ENCODE measurements at regions not wholly inside any gene's neighbourhood (a gene's known extent, or its start where the extent isn't known, plus 50 kb on each side); places are given as distances from the start of the nearest gene placed in this dataset.

DNA sequence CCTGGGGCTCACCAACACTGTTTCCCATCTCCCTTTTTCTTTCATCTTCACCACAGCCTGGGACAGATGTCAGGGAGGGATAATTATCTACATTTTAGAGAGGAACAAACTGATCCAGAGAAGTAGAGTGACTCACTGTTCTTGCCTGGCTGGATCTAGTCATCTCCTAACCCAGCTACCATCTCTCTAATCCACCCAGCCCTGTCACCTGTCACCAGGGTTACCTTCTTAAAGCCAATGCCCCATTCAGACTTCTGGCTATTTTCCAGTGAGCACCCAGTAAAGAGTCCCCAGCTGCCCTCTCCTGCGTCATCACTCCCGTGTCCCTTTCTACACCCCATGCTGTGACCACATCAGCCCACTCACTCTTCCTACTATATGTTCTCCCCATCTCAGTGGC lies 68.4 kb upstream of the DUSP5 start (continued):
- TF ChIP-seq ELF3 (CRISPR knock-in tag; IDR thresholded peaks at IDR 0.05) (no peak), ZNF543 (CRISPR knock-in tag; IDR thresholded peaks at IDR 0.05) (no peak), ZNF564 (CRISPR knock-in tag; IDR thresholded peaks at IDR 0.05) (no peak), LBX2 (CRISPR knock-in tag; IDR thresholded peaks at IDR 0.05; ENCODE audit: borderline replicate concordance) (no peak), SMARCE1 (IDR thresholded peaks at IDR 0.05; ENCODE audit: borderline replicate concordance) (no peak), SMAD1 (CRISPR knock-in tag; IDR thresholded peaks at IDR 0.05; ENCODE audit: borderline replicate concordance, low read depth) (no peak)

- Histone ChIP-seq H3K27me3 (ENCODE audit: control insufficient read depth in 1 of 2, insufficient read depth in 2 of 2, low read length in 2 of 2) (peaks cover 2 to 6% of the 10 kb centered on the region in 2 experiments; a peak in 3 of 5 replicates), H3K79me2 (ENCODE audit: insufficient read depth, low read length) (no peaks in the 10 kb centered on the region), H3K27ac (ENCODE audit: extremely low read length, insufficient read depth, low read length) (no peak overlapping the region), H3K9me3 (ENCODE audit: low read length) (no peaks in the 10 kb centered on the region), H4K20me1 (ENCODE audit: insufficient read depth, low read length) (no peaks in the 10 kb centered on the region), H2AFZ (ENCODE audit: low read length) (no peak overlapping the region), H3K36me3 (replicated peaks in 1 of 2; ENCODE audit: control insufficient read depth in 1 of 2, insufficient read depth in 2 of 2, low read length in 2 of 2) (no peaks in the 10 kb centered on the region), H3K4me2 (ENCODE audit: low read depth, low read length) (no peak overlapping the region), H3K4me1 (ENCODE audit: insufficient read depth, low read length) (0 out of 2 replicates have a peak, but pooled peaks cover 8% of the 10 kb centered on the region), H3K9ac (ENCODE audit: insufficient read depth, low read depth, low read length) (no peak overlapping the region), H3K4me3 (replicated peaks in 1 of 3; ENCODE audit: insufficient read depth in 1 of 3, low read depth in 2 of 3, low read length in 3 of 3) (no peak overlapping the region)
- ChIA-PET CTCF (ENCODE audit: low intra/inter-chr PET ratio, low total read pairs) (no interaction called here), POLR2A (no interaction called here)
- BruUV-seq (replicated peaks): no TSS peak
- no peak for DNase-seq (ENCODE audit: low spot score)
- 22% methylated on average over 8 of the region's 13 CpGs for WGBS (ENCODE audit: low lambda C conversion rate)
- in situ Hi-C loops (cut with HindIII; ENCODE audit: extremely low pct_ligation_motif_present, low pct_unique_long_range_greater_than_20kb) (no loop called here), intact Hi-C loops (cut with micrococcal nuclease; ENCODE audit: unreplicated experiment) (no loop called here)
- ATAC-seq: no peak
- TF ChIP-seq ZNF460 (CRISPR knock-in tag; IDR thresholded peaks at IDR 0.05; ENCODE audit: borderline replicate concordance): no peak
- TF ChIP-seq, protein P1, sequence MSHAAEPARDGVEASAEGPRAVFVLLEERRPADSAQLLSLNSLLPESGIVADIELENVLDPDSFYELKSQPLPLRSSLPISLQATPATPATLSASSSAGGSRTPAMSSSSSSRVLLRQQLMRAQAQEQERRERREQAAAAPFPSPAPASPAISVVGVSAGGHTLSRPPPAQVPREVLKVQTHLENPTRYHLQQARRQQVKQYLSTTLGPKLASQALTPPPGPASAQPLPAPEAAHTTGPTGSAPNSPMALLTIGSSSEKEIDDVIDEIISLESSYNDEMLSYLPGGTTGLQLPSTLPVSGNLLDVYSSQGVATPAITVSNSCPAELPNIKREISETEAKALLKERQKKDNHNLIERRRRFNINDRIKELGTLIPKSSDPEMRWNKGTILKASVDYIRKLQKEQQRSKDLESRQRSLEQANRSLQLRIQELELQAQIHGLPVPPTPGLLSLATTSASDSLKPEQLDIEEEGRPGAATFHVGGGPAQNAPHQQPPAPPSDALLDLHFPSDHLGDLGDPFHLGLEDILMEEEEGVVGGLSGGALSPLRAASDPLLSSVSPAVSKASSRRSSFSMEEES (CRISPR knock-in tag; IDR thresholded peaks at IDR 0.05): no peak
- TF ChIP-seq LCORL (IDR thresholded peaks at IDR 0.05): no peak
- no peak for TF ChIP-seq LCORL (CRISPR knock-in tag; IDR thresholded peaks at IDR 0.05)
- no peak for TF ChIP-seq GTF3A (CRISPR knock-in tag; conservative IDR thresholded peaks at IDR 0.05)
- no peak for TF ChIP-seq ZNF615 (CRISPR knock-in tag; IDR thresholded peaks at IDR 0.05; ENCODE audit: borderline replicate concordance)
- TF ChIP-seq HIVEP1 (CRISPR knock-in tag; IDR thresholded peaks at IDR 0.05): no peak
- TF ChIP-seq, protein P2, sequence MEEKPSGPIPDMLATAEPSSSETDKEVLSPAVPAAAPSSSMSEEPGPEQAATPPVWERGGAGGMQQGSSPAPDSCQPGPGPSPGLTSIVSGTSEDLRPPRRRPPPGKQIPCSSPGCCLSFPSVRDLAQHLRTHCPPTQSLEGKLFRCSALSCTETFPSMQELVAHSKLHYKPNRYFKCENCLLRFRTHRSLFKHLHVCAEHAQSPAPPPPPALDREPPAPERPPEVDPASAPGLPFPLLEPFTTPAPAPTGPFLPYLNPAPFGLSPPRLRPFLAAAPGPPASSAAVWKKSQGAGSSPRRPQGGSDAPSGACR (CRISPR knock-in tag; IDR thresholded peaks at IDR 0.05): no peak
- TF ChIP-seq GMEB1 (CRISPR knock-in tag; IDR thresholded peaks at IDR 0.05; ENCODE audit: borderline replicate concordance): no peak
- no peak for FAIRE-seq
These were observed 67.1 kb upstream of the DUSP5 start for GRCh38 chr10:110430340-110431273.

Measured in HepG2 (cell line).